Right ventricle myocardium superior (tissue), 1 donor: ENCODE measurements at regions not wholly inside any gene's neighbourhood (a gene's known extent, or its start where the extent isn't known, plus 50 kb on each side); places are given as distances from the start of the nearest gene placed in this dataset.
"Not testable (repeated sequence)": the region's sequence is repeated elsewhere in the genome, so short reads cannot be mapped to it uniquely, and the experiment has no call there.

Experiments used
- ATAC-seq: fragments of 200-7000 bp; cut with Tn5 transposase; one replicate; pipeline ENCODE4 v1.9.1; 2020; ENCODE audit warnings: mild to moderate bottlenecking; ENCODE audit not compliant: poor library complexity
- DNase-seq: peaks from one replicate; pipeline ENCODE4 v3.0.0-alpha.2; 2020
- intact Hi-C: fragments of 100-400 bp; cut with DNase I; formaldehyde crosslinking; loops from one replicate; pipeline ENCODE4 v1.11.2; 2022
- donor health status: DM: no; HTN: yes; CAD: no; lungs with severe emphysema.

DNA sequence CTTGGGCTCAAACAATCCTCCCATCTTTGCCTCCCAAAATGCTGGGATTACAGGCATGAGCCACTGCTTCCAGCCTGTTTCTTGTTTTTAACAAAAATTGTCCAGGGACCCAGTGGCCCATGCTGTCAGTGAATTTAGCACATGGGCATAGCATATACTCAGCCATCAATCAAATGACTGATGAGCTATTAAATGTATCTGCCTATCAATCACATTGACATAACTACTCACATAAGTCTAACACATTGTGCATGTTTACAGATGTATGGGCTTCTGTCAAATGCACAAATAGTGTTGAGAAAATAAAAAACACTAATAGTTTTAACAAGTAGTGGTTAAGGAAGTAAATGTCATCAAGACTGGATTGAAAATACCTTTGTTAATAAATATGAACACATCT is 249.4 kb downstream of the COX18 start:
- intact Hi-C loops: no loop called here
- DNase-seq: no peak
- ATAC-seq: no peak

DNA sequence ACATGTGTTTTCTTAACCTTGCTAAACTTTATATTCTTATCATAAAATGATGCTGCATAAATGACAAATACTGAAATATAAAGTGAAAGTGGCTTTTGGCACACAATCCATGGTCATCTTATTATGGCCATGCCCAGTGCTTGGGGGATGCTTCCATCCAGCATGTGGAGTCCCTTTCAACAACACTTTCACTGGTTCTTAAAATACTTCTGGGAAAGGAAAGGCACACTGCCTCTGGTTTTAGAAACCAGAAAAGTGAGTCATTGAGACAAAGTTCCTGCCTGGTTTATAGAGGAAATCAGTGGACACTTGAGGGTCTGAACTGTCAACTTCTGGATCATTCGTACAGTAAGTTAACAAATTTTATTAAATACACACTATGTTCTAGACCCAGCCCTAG is 248.0 kb upstream of the ADAMTS3 start:
- ATAC-seq (no peak), DNase-seq (no peak)
- intact Hi-C loops: no loop called here

GRCh38 chr4:72814241-72814640 is 245.2 kb upstream of the ADAMTS3 start:
- DNase-seq: no peak
- intact Hi-C loops: no loop called here
- no peak for ATAC-seq

- DNase-seq (no peak), ATAC-seq (no peak)
- intact Hi-C loops: no loop called here
These were observed 240.2 kb upstream of the ADAMTS3 start for GRCh38 chr4:72809208-72809607.

DNA sequence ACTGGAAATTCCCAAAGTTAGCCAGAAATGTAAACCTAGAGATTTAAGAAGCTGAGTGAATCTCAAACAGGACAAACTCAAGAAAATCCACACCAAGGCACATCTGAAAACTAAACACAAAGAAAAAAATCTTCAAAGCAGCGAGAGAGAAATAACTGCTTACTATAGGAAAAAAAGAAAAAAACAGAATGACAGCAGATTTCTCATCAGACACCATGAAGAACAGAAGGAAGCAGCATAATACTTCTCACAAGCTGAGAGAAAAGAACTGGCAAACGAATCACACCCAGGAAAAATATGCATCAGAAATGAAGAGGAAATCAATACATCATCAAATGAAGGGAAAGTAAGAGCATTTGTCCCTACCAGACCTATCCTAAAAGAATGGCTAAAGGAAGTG is 236.3 kb upstream of the ADAMTS3 start:
- intact Hi-C loops: no loop called here
- DNase-seq: no peak
- no peak for ATAC-seq

DNA sequence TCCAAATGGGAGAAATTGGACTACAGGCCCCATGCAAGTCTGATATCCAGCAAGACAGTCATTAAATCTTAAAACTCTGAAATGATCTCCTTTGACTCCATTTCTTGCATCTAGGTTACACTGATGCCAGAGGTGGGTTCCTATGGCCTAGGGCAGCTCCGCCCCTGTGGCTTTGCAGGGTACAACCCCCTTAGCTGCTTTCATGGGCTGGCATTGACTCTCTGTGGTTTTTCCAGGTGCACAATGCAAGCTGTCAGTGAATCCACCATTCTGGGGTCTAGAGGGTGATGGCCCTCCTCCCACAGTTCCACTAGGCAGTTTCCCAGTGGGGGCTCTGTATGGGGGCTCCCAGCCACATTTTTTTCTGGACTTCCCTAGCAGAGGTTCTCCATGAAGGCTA is 228.5 kb upstream of the ADAMTS3 start:
- intact Hi-C loops: no loop called here
- ATAC-seq (no peak), DNase-seq (no peak)

DNA sequence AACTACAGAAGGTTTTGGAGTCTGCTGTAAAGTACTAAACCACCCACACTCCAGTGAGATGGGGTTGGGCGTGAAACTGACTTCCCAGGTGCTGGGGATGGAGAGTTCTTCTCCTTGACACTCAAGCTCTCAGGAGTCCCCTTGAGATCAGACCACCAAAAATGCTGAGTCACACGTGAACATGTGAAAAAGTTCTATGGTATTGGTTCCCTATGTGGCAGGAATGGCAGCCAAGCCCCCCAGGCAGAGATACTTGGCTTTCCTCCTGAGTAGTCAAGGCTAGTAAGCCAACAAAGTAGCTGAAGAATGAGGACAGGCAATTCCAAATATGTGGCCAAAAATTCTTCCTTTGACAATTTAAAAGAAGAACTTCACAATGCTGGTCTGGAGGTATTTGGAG is 222.0 kb upstream of the ADAMTS3 start:
- intact Hi-C loops: no loop called here
- ATAC-seq: no peak
- no peak for DNase-seq

DNA sequence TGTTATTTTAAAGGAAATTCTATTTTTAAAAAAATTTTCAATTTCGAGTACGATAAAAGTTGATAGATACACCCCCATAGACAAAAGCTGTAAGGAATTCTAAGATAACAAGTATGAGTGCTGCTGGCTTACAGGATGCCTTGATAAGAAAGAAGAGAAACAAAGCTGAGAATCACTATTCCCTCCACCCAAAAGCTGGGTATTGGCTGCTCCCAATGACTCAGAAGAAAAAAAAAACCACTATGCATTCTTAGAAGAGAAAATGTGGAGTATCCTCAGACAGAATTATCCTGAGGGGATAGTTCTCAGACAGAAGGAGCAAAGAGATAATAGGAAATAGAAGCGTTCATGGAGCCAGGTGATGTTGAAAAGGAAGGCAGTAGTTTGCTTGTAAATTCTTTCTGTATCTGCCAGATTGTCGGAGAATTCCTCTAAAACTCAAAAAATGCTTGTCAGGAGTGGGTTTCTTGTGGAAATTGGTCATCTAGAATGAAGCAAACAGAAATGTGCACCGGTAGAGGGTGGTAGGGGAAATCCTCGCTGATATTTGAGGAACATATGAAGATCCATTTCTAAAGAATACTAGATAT is 217.5 kb upstream of the ADAMTS3 start:
- ATAC-seq (no peak), DNase-seq (no peak)
- intact Hi-C loops: no loop called here

- DNase-seq (no peak), ATAC-seq (no peak)
- intact Hi-C loops: no loop called here
These were observed 210.2 kb upstream of the ADAMTS3 start for GRCh38 chr4:72779241-72779640.

DNA sequence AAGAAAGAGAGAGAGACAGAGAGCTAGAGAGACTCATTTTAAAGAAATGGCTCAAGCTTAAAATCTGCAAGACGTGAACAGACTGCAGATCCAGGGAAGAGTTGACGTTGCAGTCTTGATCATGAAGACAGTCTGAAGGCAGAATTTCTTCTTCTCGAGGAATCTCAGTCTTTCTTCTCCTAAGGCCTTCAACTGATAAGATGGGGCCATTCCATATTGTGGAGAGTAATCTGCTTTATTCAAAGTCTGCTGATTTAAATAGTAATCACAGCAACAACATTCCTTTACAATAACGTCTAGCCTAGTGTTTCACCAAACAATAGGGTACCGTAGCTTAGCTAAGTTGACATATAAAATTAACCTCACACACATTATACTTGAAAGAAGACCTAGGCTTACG is 208.4 kb upstream of the ADAMTS3 start:
- no peak for ATAC-seq
- DNase-seq: no peak
- intact Hi-C loops: no loop called here

GRCh38 chr4:72770708-72771107 is 201.7 kb upstream of the ADAMTS3 start:
- intact Hi-C loops: no loop called here
- DNase-seq (no peak), ATAC-seq (no peak)

- ATAC-seq (no peak), DNase-seq (no peak)
- intact Hi-C loops: no loop called here
These were observed 199.3 kb upstream of the ADAMTS3 start for GRCh38 chr4:72768364-72768763.

DNA sequence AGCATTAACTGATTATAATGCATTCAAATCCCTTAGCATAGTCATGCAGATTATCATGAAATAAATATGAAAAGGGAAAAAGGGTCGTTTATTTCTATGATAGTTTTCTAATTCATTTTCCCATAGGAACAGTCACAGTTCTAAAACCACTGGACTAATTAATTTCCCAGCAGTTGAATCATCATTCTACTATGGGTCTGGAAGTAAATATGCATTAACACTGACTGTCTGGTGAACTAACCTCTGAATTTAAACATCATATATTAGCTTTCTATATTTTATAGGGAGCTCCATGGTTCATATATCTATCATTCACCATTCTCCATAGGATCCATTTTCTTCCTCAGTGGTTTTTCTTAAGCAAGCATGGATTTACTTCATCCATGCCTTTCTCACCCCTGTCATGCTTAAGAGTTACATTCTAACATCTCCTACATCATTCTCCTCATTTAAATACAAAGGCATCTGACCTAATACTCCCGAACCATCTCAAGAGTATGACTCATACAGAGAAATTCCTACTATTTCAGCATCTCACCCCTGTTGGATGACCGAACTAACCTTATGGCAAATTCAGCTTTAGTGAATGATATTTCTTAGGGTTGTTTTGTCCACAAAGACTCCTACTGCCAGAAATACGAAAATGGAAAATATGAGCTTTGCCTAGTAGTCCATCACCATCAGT is 198.7 kb upstream of the ADAMTS3 start:
- no peak for ATAC-seq
- intact Hi-C loops: no loop called here
- no peak for DNase-seq

DNA sequence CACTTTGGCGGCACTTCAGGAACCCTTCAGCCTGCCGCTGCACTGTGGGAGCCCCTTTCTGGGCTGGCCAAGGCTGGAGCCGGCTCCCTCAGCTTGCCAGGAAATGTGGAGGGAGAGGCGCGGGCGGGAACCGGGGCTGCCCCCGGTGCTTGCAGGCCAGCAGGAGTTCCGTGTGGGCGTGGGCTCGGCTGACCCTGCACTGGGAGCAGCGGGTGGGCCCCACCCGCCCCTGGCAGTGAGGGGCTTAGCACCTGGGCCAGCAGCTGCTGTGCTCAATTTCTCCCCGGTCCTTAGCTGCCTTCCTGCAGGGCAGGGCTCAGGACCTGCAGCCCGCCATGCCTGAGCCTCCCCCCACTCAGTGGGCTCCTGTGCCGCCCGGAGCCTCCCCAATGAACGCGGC is 196.8 kb upstream of the ADAMTS3 start:
- intact Hi-C loops, ATAC-seq, DNase-seq: not testable (repeated sequence)

GRCh38 chr4:72761368-72762038 is 192.5 kb upstream of the ADAMTS3 start:
- no peak for ATAC-seq
- intact Hi-C loops: no loop called here
- no peak for DNase-seq

DNA sequence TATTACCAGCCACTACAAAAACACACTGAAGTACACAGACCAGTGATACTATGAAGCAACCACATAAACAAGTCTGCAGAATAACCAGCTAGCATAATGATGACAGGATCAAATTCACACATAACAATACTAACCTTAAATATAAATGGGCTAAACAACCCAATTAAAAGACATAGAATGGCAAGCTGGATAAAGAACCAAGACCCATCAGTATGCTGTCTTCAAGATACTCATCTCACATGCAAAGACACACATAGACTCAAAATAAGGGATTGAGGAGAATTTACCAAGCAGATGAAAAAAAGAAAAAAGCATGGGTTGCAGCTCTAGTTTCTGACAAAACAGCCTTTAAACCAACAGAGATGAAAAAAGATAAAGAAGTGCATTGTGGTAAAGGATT is 184.4 kb upstream of the ADAMTS3 start:
- ATAC-seq, DNase-seq, intact Hi-C loops: not testable (repeated sequence)

GRCh38 chr4:72744103-72744725 is 175.2 kb upstream of the ADAMTS3 start:
- intact Hi-C loops: no loop called here
- ATAC-seq (no peak), DNase-seq (no peak)

GRCh38 chr4:72743078-72743477 is 174.1 kb upstream of the ADAMTS3 start:
- no peak for DNase-seq
- intact Hi-C loops: no loop called here
- no peak for ATAC-seq

- ATAC-seq: no peak
- intact Hi-C loops: no loop called here
These were observed 146.3 kb upstream of the ADAMTS3 start for GRCh38 chr4:72715299-72715698.

More at GRCh38 chr4:72715299-72715698, 146.3 kb upstream of the ADAMTS3 start:
- no peak for DNase-seq
